Sigmoid colon (tissue), 6 donors: ENCODE measurements at regions not wholly inside any gene's neighbourhood (a gene's known extent, or its start where the extent isn't known, plus 50 kb on each side); places are given as distances from the start of the nearest gene placed in this dataset.

Experiments used
- DNase-seq: peaks from one replicate; pipeline ENCODE4 v3.0.0-alpha.2; 2019
- H3K27ac ChIP-seq, 4 donors: fragments of 200-600 bp; sonication (generic); one replicate each; pipeline ENCODE4 v1.5.1; 2016 to 2019; ENCODE audit warnings: mild to moderate bottlenecking in 1 of 4
- H3K27me3 ChIP-seq, 3 donors: fragments of 200-600 bp; sonication (generic); one replicate each; pipeline ENCODE4 v1.5.1; 2019; ENCODE audit warnings: mild to moderate bottlenecking in 1 of 3
- H3K36me3 ChIP-seq, 4 donors: fragments of 200-600 bp; sonication (generic); one replicate each; pipeline ENCODE4 v1.5.1; 2016 to 2019
- H3K4me1 ChIP-seq, 4 donors: fragments of 200-600 bp; sonication (generic); one replicate each; pipeline ENCODE4 v1.5.1; 2017 to 2019
- H3K4me3 ChIP-seq, 4 donors: fragments of 200-600 bp; sonication (generic); one replicate each; pipeline ENCODE4 v1.5.1; 2017 to 2019; ENCODE audit warnings: mild to moderate bottlenecking in 2 of 4, moderate library complexity in 1 of 4
- H3K9me3 ChIP-seq, 4 donors: fragments of 200-600 bp in 3 of 4; sonication (generic) in 3 of 4; one replicate each; pipeline versions ENCODE4 v1.5.1 to v1.6.1; 2013 to 2019
- CTCF ChIP-seq, 4 experiments: fragments of 450-650 bp in 3 of 4; fragments of 200-600 bp in 1 of 4; IDR thresholded peaks; one replicate each; pipeline ENCODE4 v1.5.1; 2016 to 2019; ENCODE audit warnings: antibody characterized with exemption in 4 of 4, mild to moderate bottlenecking in 3 of 4, moderate library complexity in 2 of 4
- EP300 ChIP-seq, 4 donors: sonication (generic); formaldehyde crosslinking; IDR thresholded peaks; one replicate each; pipeline ENCODE4 v1.6.1; 2017; ENCODE audit warnings: antibody characterized with exemption in 4 of 4
- POLR2A ChIP-seq, 2 donors: fragments of 450-650 bp; IDR thresholded peaks; one replicate each; pipeline ENCODE4 v1.6.1; 2016; ENCODE audit warnings: antibody characterized with exemption in 2 of 2, mild to moderate bottlenecking in 2 of 2, moderate library complexity in 2 of 2
- POLR2AphosphoS5 ChIP-seq, 4 donors: sonication (generic); formaldehyde crosslinking; IDR thresholded peaks; one replicate each; pipeline ENCODE4 v1.6.1; 2017; ENCODE audit warnings: antibody characterized with exemption in 4 of 4
- WGBS, 2 donors: extraction: QIAGEN DNeasy Blood & Tissue Kit; methylation state at CpG; one replicate each; pipeline ENCODE4 v1.1.7; 2013; 5-methylcytosine and 5-hydroxymethylcytosine counted together
- intact Hi-C: fragments of 100-400 bp; cut with DNase I; formaldehyde crosslinking; loops from one replicate; pipeline ENCODE4 v1.15.1; 2023
- donor health status: healthy with polysubstance abuse.
- donor health status: healthy.

GRCh38 chr6:139766796-139767195, 392.3 kb upstream of the CITED2 start:
- no peak for DNase-seq
- no peaks in the 10 kb centered on the region for H3K36me3 ChIP-seq
- TF ChIP-seq CTCF (IDR thresholded peaks at IDR 0.05) = no peak
- TF ChIP-seq EP300 (IDR thresholded peaks at IDR 0.05) = no peak
- no peak for TF ChIP-seq POLR2AphosphoS5 (IDR thresholded peaks at IDR 0.05)
- TF ChIP-seq POLR2A (IDR thresholded peaks at IDR 0.05) = no peak
- no peak overlapping the region for H3K4me3 ChIP-seq
- H3K4me1 ChIP-seq = peaks cover 0 to 35% (median 23%) of the 10 kb centered on the region in 4 donors
- no peak overlapping the region for H3K27ac ChIP-seq
- no peaks in the 10 kb centered on the region for H3K9me3 ChIP-seq
- whole genome bisulfite sequencing, 2 donors = 84 to 95% methylated on average over 2 of the region's 2 CpGs
- intact Hi-C loops = loop anchor here (10.0 kb wide), 1 partner anchor 218 kb away; no protein-coding TSS in a partner anchor
- no peaks in the 10 kb centered on the region for H3K27me3 ChIP-seq

GRCh38 chr6:139765825-139766285, 391.4 kb upstream of the CITED2 start:
- Histone ChIP-seq H3K9me3 (no peaks in the 10 kb centered on the region), H3K36me3 (no peaks in the 10 kb centered on the region), H3K4me1 (peaks cover 0 to 35% (median 23%) of the 10 kb centered on the region in 4 donors), H3K27ac (peak overlapping the region; percentile 71 to 89 (median 84)), H3K4me3 (no peak overlapping the region), H3K27me3 (no peaks in the 10 kb centered on the region)
- TF ChIP-seq EP300 (IDR thresholded peaks at IDR 0.05) (no peak), POLR2AphosphoS5 (IDR thresholded peaks at IDR 0.05) (peak in 1 of 4 donors; percentile 12), CTCF (IDR thresholded peaks at IDR 0.05) (no peak)
- intact Hi-C loops = loop anchor here (2.0 to 10.0 kb wide), 2 partner anchors 173 to 219 kb away; no protein-coding TSS in a partner anchor
- no peak for DNase-seq
- 32 to 51% methylated on average over 2 of the region's 2 CpGs for WGBS, 2 donors

GRCh38 chr6:139764498-139764986, 390.1 kb upstream of the CITED2 start:
- H3K27me3 ChIP-seq = no peaks in the 10 kb centered on the region
- peaks cover 0 to 35% (median 23%) of the 10 kb centered on the region in 4 donors for H3K4me1 ChIP-seq
- H3K36me3 ChIP-seq = no peaks in the 10 kb centered on the region
- DNase-seq = no peak
- TF ChIP-seq CTCF (IDR thresholded peaks at IDR 0.05) = no peak
- TF ChIP-seq EP300 (IDR thresholded peaks at IDR 0.05) = peak in 2 of 4 donors; percentile 2 to 48
- TF ChIP-seq POLR2A (IDR thresholded peaks at IDR 0.05) = no peak
- TF ChIP-seq POLR2AphosphoS5 (IDR thresholded peaks at IDR 0.05) = peak in 3 of 4 donors; percentile 62 to 67 (median 62)
- intact Hi-C loops = loop anchor here (2.0 to 10.0 kb wide), 3 partner anchors 172 to 387 kb away; no protein-coding TSS in a partner anchor
- no peaks in the 10 kb centered on the region for H3K9me3 ChIP-seq
- peak overlapping the region; percentile 71 to 89 (median 84) for H3K27ac ChIP-seq
- no peak overlapping the region for H3K4me3 ChIP-seq
- WGBS, 2 donors = 65 to 79% methylated on average over 2 of the region's 2 CpGs

GRCh38 chr6:139763468-139764210, 389.2 kb upstream of the CITED2 start:
- Histone ChIP-seq H3K27ac (peak overlapping the region; percentile 71 to 89 (median 84)), H3K4me3 (no peak overlapping the region), H3K9me3 (no peaks in the 10 kb centered on the region), H3K4me1 (peaks cover 0 to 31% (median 24%) of the 10 kb centered on the region in 4 donors), H3K27me3 (no peaks in the 10 kb centered on the region), H3K36me3 (no peaks in the 10 kb centered on the region)
- TF ChIP-seq CTCF (IDR thresholded peaks at IDR 0.05) = no peak
- no peak for TF ChIP-seq POLR2A (IDR thresholded peaks at IDR 0.05)
- no peak for TF ChIP-seq EP300 (IDR thresholded peaks at IDR 0.05)
- TF ChIP-seq POLR2AphosphoS5 (IDR thresholded peaks at IDR 0.05) = no peak
- no peak for DNase-seq
- WGBS, 2 donors = 65 to 77% methylated on average over 4 of the region's 4 CpGs
- intact Hi-C loops = loop anchor here (2.0 to 10.0 kb wide), 3 partner anchors 171 to 386 kb away; no protein-coding TSS in a partner anchor
